ENCODE measurements at regions not wholly inside any gene's neighbourhood (a gene's known extent, or its start where the extent isn't known, plus 50 kb on each side); places are given as distances from the start of the nearest gene placed in this dataset.

DNA sequence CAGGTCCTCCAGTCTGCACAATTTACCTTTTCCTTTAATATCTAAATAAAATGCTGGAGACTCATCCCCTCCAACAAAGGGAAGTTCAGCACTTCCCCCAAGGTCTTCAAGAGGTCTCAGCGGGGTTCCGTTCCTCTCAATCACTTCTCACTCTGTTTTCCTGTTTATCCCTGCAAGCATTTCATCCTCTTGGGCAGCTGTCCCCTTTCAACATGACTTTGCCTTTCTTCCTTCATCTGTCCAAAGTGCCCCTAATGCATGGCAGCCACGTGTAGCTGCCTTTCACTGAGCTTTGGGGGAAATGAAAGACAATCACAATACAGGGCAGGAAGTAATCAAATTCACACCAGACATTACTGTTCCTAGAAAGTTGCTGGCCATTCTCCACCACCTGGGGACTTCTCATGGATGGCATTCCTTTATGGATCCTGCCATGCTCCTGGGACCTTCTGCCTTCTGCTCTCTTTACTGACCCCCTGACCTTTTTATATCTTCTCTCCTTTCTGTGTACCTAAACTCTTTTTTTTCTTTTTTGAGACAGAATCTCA lies 79.7 kb upstream of the USP9X start:
- no peak for TF ChIP-seq CTCF (IDR thresholded peaks at IDR 0.05)
- TF ChIP-seq EZH2 (IDR thresholded peaks at IDR 0.05; ENCODE audit: borderline replicate concordance, insufficient read depth, low read depth, low read length, poor library complexity, severe bottlenecking): no peak

Data from B cell (primary cell).